HEK293 (cell line): ENCODE measurements at regions not wholly inside any gene's neighbourhood (a gene's known extent, or its start where the extent isn't known, plus 50 kb on each side); places are given as distances from the start of the nearest gene placed in this dataset.

ENCODE experiments used
- CTCF ChIA-PET: fragments of 350-600 bp; formaldehyde crosslinking; extraction: SDS; loops from one replicate; lab custom pipeline; 2021; ENCODE audit warnings: antibody characterized with exemption; lab: Yijun Ruan, JAX
- POLR2A ChIA-PET: fragments of 300-600 bp; formaldehyde crosslinking; extraction: SDS; loops from one replicate; lab custom pipeline; 2020; ENCODE audit warnings: antibody characterized with exemption, inconsistent platforms; lab: Yijun Ruan, JAX
- H3K27ac ChIP-seq: fragments of 200-500 bp; sonication (Bioruptor generic); 2 replicates; pipeline ENCODE4 v1.5.1; 2014; ENCODE audit warnings: low read depth, low read length, control low read depth, inconsistent platforms; ENCODE audit errors: extremely low read depth
- H3K36me3 ChIP-seq, 2 experiments: fragments of 200-500 bp in 1 of 2; sonication (Bioruptor generic) in 1 of 2; 1 replicate in 1 of 2; 2 replicates in 1 of 2; pipeline ENCODE4 v1.5.1; 2014 to 2017; ENCODE audit warnings: inconsistent platforms in 2 of 2, low read length in 2 of 2; ENCODE audit not compliant: control insufficient read depth in 2 of 2, insufficient read depth in 1 of 2
- H3K4me1 ChIP-seq: fragments of 200-500 bp; sonication (Bioruptor generic); 2 replicates; pipeline ENCODE4 v1.5.1; 2014; ENCODE audit warnings: mild to moderate bottlenecking, low read length, inconsistent platforms; ENCODE audit not compliant: control insufficient read depth, insufficient read depth
- H3K4me3 ChIP-seq: 2 replicates; pipeline ENCODE4 v1.5.1; 2011; ENCODE audit warnings: low read depth, mild to moderate bottlenecking, control low read depth, low read length, moderate library complexity
- H3K9me3 ChIP-seq: fragments of 200-500 bp; sonication (Bioruptor generic); 2 replicates; pipeline ENCODE4 v1.5.1; 2014; ENCODE audit warnings: low read depth, low read length, inconsistent platforms; ENCODE audit not compliant: control insufficient read depth, insufficient read depth
- FEZF1 ChIP-seq: fragments of 450-650 bp; formaldehyde crosslinking; IDR thresholded peaks from 2 replicates; pipeline ENCODE4 v1.5.1; 2016; ENCODE audit warnings: missing biosample characterization, missing genetic modification characterization
- GFI1B ChIP-seq: fragments of 450-650 bp; formaldehyde crosslinking; IDR thresholded peaks from 2 replicates; pipeline ENCODE4 v1.5.1; 2016; ENCODE audit warnings: missing biosample characterization, missing genetic modification characterization
- GLI2 ChIP-seq: fragments of 450-650 bp; formaldehyde crosslinking; IDR thresholded peaks from 2 replicates; pipeline ENCODE4; 2017; ENCODE audit warnings: missing biosample characterization, missing genetic modification characterization, low read depth, borderline replicate concordance
- HOXC10 ChIP-seq: sonication (generic); formaldehyde crosslinking; IDR thresholded peaks from 2 replicates; pipeline ENCODE4 v1.8.1; 2023; ENCODE audit warnings: mild to moderate bottlenecking, missing genetic modification reagents
- IKZF3 ChIP-seq: fragments of 450-650 bp; IDR thresholded peaks from 2 replicates; pipeline ENCODE4 v1.5.0; 2018; ENCODE audit warnings: missing biosample characterization, mild to moderate bottlenecking, missing genetic modification characterization, moderate library complexity
- SP2 ChIP-seq: fragments of 450-650 bp; formaldehyde crosslinking; IDR thresholded peaks from 2 replicates; pipeline ENCODE4 v1.5.1; 2016; ENCODE audit warnings: missing biosample characterization, missing genetic modification characterization
- ZFP41 ChIP-seq: fragments of 450-650 bp; formaldehyde crosslinking; IDR thresholded peaks from 2 replicates; pipeline ENCODE4 v1.5.1; 2016; ENCODE audit warnings: missing biosample characterization, missing genetic modification characterization, borderline replicate concordance
- ZNF211 ChIP-seq: fragments of 450-650 bp; formaldehyde crosslinking; IDR thresholded peaks from 2 replicates; pipeline ENCODE4 v1.5.1; 2016; ENCODE audit warnings: low read depth, missing biosample characterization, missing genetic modification characterization
- ZNF341 ChIP-seq: fragments of 450-650 bp; formaldehyde crosslinking; IDR thresholded peaks from 2 replicates; pipeline ENCODE4; 2016; ENCODE audit warnings: low read depth, missing biosample characterization, missing genetic modification characterization
- ZNF398 ChIP-seq: fragments of 450-650 bp; formaldehyde crosslinking; IDR thresholded peaks from 2 replicates; pipeline ENCODE4 v1.5.1; 2017; ENCODE audit warnings: missing biosample characterization, missing genetic modification characterization
- ZNF529 ChIP-seq: fragments of 450-650 bp; formaldehyde crosslinking; IDR thresholded peaks from 2 replicates; pipeline ENCODE4 v1.5.1; 2017; ENCODE audit warnings: missing genetic modification characterization, missing biosample characterization; ENCODE audit not compliant: insufficient replicate concordance
- ZNF580 ChIP-seq: fragments of 450-650 bp; formaldehyde crosslinking; IDR thresholded peaks from 2 replicates; pipeline ENCODE4 v1.5.1; 2016; ENCODE audit warnings: missing biosample characterization, missing genetic modification characterization
- ZNF585B ChIP-seq: fragments of 450-650 bp; formaldehyde crosslinking; IDR thresholded peaks from 2 replicates; pipeline ENCODE4 v1.5.1; 2016; ENCODE audit warnings: missing biosample characterization, missing genetic modification characterization
- ZNF654 ChIP-seq: fragments of 450-650 bp; formaldehyde crosslinking; IDR thresholded peaks from 2 replicates; pipeline ENCODE4 v1.5.1; 2016; ENCODE audit warnings: low read depth, missing biosample characterization, missing genetic modification characterization
- ZNF692 ChIP-seq: fragments of 450-650 bp; formaldehyde crosslinking; IDR thresholded peaks from 2 replicates; pipeline ENCODE4 v1.5.1; 2016; ENCODE audit warnings: missing biosample characterization, missing genetic modification characterization
- ZNF785 ChIP-seq: fragments of 450-650 bp; formaldehyde crosslinking; IDR thresholded peaks from 2 replicates; pipeline ENCODE4 v1.5.1; 2016; ENCODE audit warnings: missing biosample characterization, missing genetic modification characterization

- H3K36me3 ChIP-seq: no peaks in the 10 kb centered on the region
- H3K4me3 ChIP-seq: no peak overlapping the region
- no peak for TF ChIP-seq HOXC10 (CRISPR knock-in tag)
- TF ChIP-seq SP2 (tag by site-specific recombination): no peak
- TF ChIP-seq ZNF654: no peak
- TF ChIP-seq IKZF3 (tag by site-specific recombination): no peak
- H3K4me1 ChIP-seq: no peaks in the 10 kb centered on the region
- POLR2A ChIA-PET: no interaction called here
- no peak overlapping the region for H3K27ac ChIP-seq
- CTCF ChIA-PET: interaction anchor here (0.6 kb wide), 2 partner anchors 1396 to 1882 kb away, joined by 4 to 6 read pairs; no protein-coding TSS in a partner anchor
- H3K9me3 ChIP-seq: no peaks in the 10 kb centered on the region
Measured at GRCh38 chr16:51401673-51402072, 250.6 kb upstream of the SALL1 start.

GRCh38 chr16:51399908-51400670, 249.0 kb upstream of the SALL1 start:
- Histone ChIP-seq H3K4me3 (no peak overlapping the region), H3K4me1 (no peaks in the 10 kb centered on the region), H3K36me3 (no peaks in the 10 kb centered on the region), H3K9me3 (no peaks in the 10 kb centered on the region), H3K27ac (no peak overlapping the region)
- ChIA-PET POLR2A (no interaction called here), CTCF (interaction anchor here (0.8 kb wide), 1 partner anchor 17 kb away, joined by 3 read pairs; no protein-coding TSS in a partner anchor)
- no peak for TF ChIP-seq ZNF585B (tag by site-specific recombination)
- TF ChIP-seq ZNF785: no peak
- TF ChIP-seq ZNF341: no peak
- no peak for TF ChIP-seq ZNF692 (tag by site-specific recombination)

- Histone ChIP-seq H3K4me3 (no peak overlapping the region), H3K27ac (no peak overlapping the region), H3K4me1 (peaks cover 4% of the 10 kb centered on the region; the same call in 1 of the 2 replicates), H3K9me3 (no peaks in the 10 kb centered on the region), H3K36me3 (no peaks in the 10 kb centered on the region)
- ChIA-PET POLR2A (no interaction called here), CTCF (interaction anchor here (0.7 kb wide), 1 partner anchor 474 kb away, joined by 4 read pairs; no protein-coding TSS in a partner anchor)
- TF ChIP-seq GLI2 (tag by site-specific recombination) (no peak), ZNF580 (no peak), FEZF1 (no peak), ZNF529 (tag by site-specific recombination) (no peak), ZNF211 (tag by site-specific recombination) (no peak), ZFP41 (no peak), IKZF3 (tag by site-specific recombination) (no peak)
Measured at GRCh38 chr16:51394421-51394820, 243.4 kb upstream of the SALL1 start.

- no peaks in the 10 kb centered on the region for H3K36me3 ChIP-seq
- H3K4me3 ChIP-seq: no peak overlapping the region
- H3K9me3 ChIP-seq: no peaks in the 10 kb centered on the region
- H3K27ac ChIP-seq: no peak overlapping the region
- ChIA-PET CTCF (no interaction called here), POLR2A (no interaction called here)
- TF ChIP-seq GFI1B (tag by site-specific recombination) (no peak), ZNF398 (0 out of 2 replicates have a peak, but pooled peaks have one; percentile 16)
- peaks cover 4% of the 10 kb centered on the region; the same call in 1 of the 2 replicates for H3K4me1 ChIP-seq
Measured at GRCh38 chr16:51393381-51394005, 242.4 kb upstream of the SALL1 start.
